ENCODE measurements at regions not wholly inside any gene's neighbourhood (a gene's known extent, or its start where the extent isn't known, plus 50 kb on each side); places are given as distances from the start of the nearest gene placed in this dataset.

- Histone ChIP-seq H3K27ac (ENCODE audit: low read depth, low read length) (no peak overlapping the region), H3K9ac (ENCODE audit: low read depth in 1 of 3, low read length in 3 of 3) (no peak overlapping the region), H3K4me1 (ENCODE audit: control insufficient read depth in 3 of 3, insufficient read depth in 3 of 3, low read length in 3 of 3) (no peaks in the 10 kb centered on the region), H3K9me3 (ENCODE audit: control insufficient read depth in 3 of 3, low read length in 3 of 3) (no peaks in the 10 kb centered on the region), H3K27me3 (ENCODE audit: control insufficient read depth in 3 of 3, insufficient read depth in 3 of 3, low read length in 3 of 3) (no peaks in the 10 kb centered on the region), H3K4me3 (ENCODE audit: low read length in 3 of 3) (no peak overlapping the region), H3K36me3 (ENCODE audit: control insufficient read depth in 3 of 3, insufficient read depth in 3 of 3, low read length in 3 of 3) (no peaks in the 10 kb centered on the region)
Observed at GRCh38 chr4:27474691-27475090, 614.0 kb downstream of the STIM2 start.

DNA sequence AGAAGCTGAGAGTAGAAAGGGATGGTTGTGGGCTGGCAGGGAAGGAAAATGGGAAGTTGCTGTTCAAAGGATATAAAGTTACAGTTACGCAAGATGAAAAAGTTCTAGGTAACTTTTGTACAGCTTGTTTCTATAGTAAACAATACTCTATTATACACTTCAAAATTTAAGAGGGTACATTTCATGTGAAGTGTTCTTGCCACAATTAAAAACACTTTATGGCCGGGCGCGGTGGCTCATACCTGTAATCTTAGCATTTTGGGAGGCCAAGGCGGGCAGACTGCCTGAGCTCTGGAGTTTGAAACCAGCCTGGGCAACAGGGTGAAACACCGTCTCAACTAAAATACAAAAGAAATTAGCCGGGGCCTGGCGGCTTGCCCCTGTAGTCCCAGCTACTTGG lies 623.6 kb downstream of the STIM2 start:
- no peaks in the 10 kb centered on the region for H3K36me3 ChIP-seq (ENCODE audit: control insufficient read depth in 3 of 3, insufficient read depth in 3 of 3, low read length in 3 of 3)
- H3K4me1 ChIP-seq (ENCODE audit: control insufficient read depth in 3 of 3, insufficient read depth in 3 of 3, low read length in 3 of 3): no peaks in the 10 kb centered on the region
- no peaks in the 10 kb centered on the region for H3K27me3 ChIP-seq (ENCODE audit: control insufficient read depth in 3 of 3, insufficient read depth in 3 of 3, low read length in 3 of 3)
- peaks cover 0 to 2% (median 0%) of the 10 kb centered on the region in 3 donors for H3K9me3 ChIP-seq (ENCODE audit: control insufficient read depth in 3 of 3, low read length in 3 of 3)
- H3K4me3 ChIP-seq (ENCODE audit: low read length in 3 of 3): no peak overlapping the region
- no peak overlapping the region for H3K9ac ChIP-seq (ENCODE audit: low read depth in 1 of 3, low read length in 3 of 3)
- H3K27ac ChIP-seq (ENCODE audit: low read depth, low read length): no peak overlapping the region

- H3K36me3 ChIP-seq (ENCODE audit: control insufficient read depth in 3 of 3, insufficient read depth in 3 of 3, low read length in 3 of 3): no peaks in the 10 kb centered on the region
- H3K4me1 ChIP-seq (ENCODE audit: control insufficient read depth in 3 of 3, insufficient read depth in 3 of 3, low read length in 3 of 3): no peaks in the 10 kb centered on the region
- H3K27me3 ChIP-seq (ENCODE audit: control insufficient read depth in 3 of 3, insufficient read depth in 3 of 3, low read length in 3 of 3): no peaks in the 10 kb centered on the region
- H3K27ac ChIP-seq (ENCODE audit: low read depth, low read length): no peak overlapping the region
- peaks cover 0 to 2% (median 0%) of the 10 kb centered on the region in 3 donors for H3K9me3 ChIP-seq (ENCODE audit: control insufficient read depth in 3 of 3, low read length in 3 of 3)
- no peak overlapping the region for H3K4me3 ChIP-seq (ENCODE audit: low read length in 3 of 3)
- no peak overlapping the region for H3K9ac ChIP-seq (ENCODE audit: low read depth in 1 of 3, low read length in 3 of 3)
Observed at GRCh38 chr4:27490315-27490714, 629.7 kb downstream of the STIM2 start.

- H3K27me3 ChIP-seq (ENCODE audit: control insufficient read depth in 3 of 3, insufficient read depth in 3 of 3, low read length in 3 of 3): no peaks in the 10 kb centered on the region
- no peak overlapping the region for H3K9ac ChIP-seq (ENCODE audit: low read depth in 1 of 3, low read length in 3 of 3)
- H3K27ac ChIP-seq (ENCODE audit: low read depth, low read length): no peak overlapping the region
- H3K4me1 ChIP-seq (ENCODE audit: control insufficient read depth in 3 of 3, insufficient read depth in 3 of 3, low read length in 3 of 3): no peaks in the 10 kb centered on the region
- H3K9me3 ChIP-seq (ENCODE audit: control insufficient read depth in 3 of 3, low read length in 3 of 3): no peaks in the 10 kb centered on the region
- no peak overlapping the region for H3K4me3 ChIP-seq (ENCODE audit: low read length in 3 of 3)
- no peaks in the 10 kb centered on the region for H3K36me3 ChIP-seq (ENCODE audit: control insufficient read depth in 3 of 3, insufficient read depth in 3 of 3, low read length in 3 of 3)
Observed at GRCh38 chr4:27490766-27491165, 630.1 kb downstream of the STIM2 start.

DNA sequence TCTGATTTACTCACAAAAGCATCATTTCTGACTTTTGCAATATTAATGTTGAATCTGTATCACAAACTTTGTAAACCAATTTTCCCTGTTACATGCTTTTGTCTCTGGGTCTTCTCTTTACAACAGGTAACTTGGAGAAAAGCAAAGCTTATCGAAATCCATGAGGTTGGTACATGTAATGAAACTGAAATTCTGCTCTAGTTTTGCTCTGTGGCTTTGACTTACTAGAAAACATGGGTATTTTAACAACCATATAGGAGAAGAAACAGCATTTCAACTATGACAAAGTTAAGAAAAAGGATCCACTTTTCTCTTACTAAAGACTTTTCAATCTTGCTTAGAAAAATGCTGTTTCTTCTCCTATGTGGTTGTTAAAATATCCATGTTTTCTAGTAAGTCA lies 645.8 kb downstream of the STIM2 start:
- no peaks in the 10 kb centered on the region for H3K4me1 ChIP-seq (ENCODE audit: control insufficient read depth in 3 of 3, insufficient read depth in 3 of 3, low read length in 3 of 3)
- no peak overlapping the region for H3K4me3 ChIP-seq (ENCODE audit: low read length in 3 of 3)
- H3K27me3 ChIP-seq (ENCODE audit: control insufficient read depth in 3 of 3, insufficient read depth in 3 of 3, low read length in 3 of 3): no peaks in the 10 kb centered on the region
- H3K9me3 ChIP-seq (ENCODE audit: control insufficient read depth in 3 of 3, low read length in 3 of 3): no peaks in the 10 kb centered on the region
- H3K36me3 ChIP-seq (ENCODE audit: control insufficient read depth in 3 of 3, insufficient read depth in 3 of 3, low read length in 3 of 3): no peaks in the 10 kb centered on the region
- no peak overlapping the region for H3K27ac ChIP-seq (ENCODE audit: low read depth, low read length)
- no peak overlapping the region for H3K9ac ChIP-seq (ENCODE audit: low read depth in 1 of 3, low read length in 3 of 3)

GRCh38 chr4:27514711-27515110 lies 654.1 kb downstream of the STIM2 start:
- H3K4me3 ChIP-seq (ENCODE audit: low read length in 3 of 3): no peak overlapping the region
- no peaks in the 10 kb centered on the region for H3K36me3 ChIP-seq (ENCODE audit: control insufficient read depth in 3 of 3, insufficient read depth in 3 of 3, low read length in 3 of 3)
- H3K4me1 ChIP-seq (ENCODE audit: control insufficient read depth in 3 of 3, insufficient read depth in 3 of 3, low read length in 3 of 3): no peaks in the 10 kb centered on the region
- H3K9ac ChIP-seq (ENCODE audit: low read depth in 1 of 3, low read length in 3 of 3): no peak overlapping the region
- H3K9me3 ChIP-seq (ENCODE audit: control insufficient read depth in 3 of 3, low read length in 3 of 3): no peaks in the 10 kb centered on the region
- no peaks in the 10 kb centered on the region for H3K27me3 ChIP-seq (ENCODE audit: control insufficient read depth in 3 of 3, insufficient read depth in 3 of 3, low read length in 3 of 3)
- H3K27ac ChIP-seq (ENCODE audit: low read depth, low read length): no peak overlapping the region

GRCh38 chr4:27515140-27515539 lies 654.5 kb downstream of the STIM2 start:
- Histone ChIP-seq H3K27me3 (ENCODE audit: control insufficient read depth in 3 of 3, insufficient read depth in 3 of 3, low read length in 3 of 3) (no peaks in the 10 kb centered on the region), H3K4me3 (ENCODE audit: low read length in 3 of 3) (no peak overlapping the region), H3K27ac (ENCODE audit: low read depth, low read length) (no peak overlapping the region), H3K36me3 (ENCODE audit: control insufficient read depth in 3 of 3, insufficient read depth in 3 of 3, low read length in 3 of 3) (no peaks in the 10 kb centered on the region), H3K9me3 (ENCODE audit: control insufficient read depth in 3 of 3, low read length in 3 of 3) (no peaks in the 10 kb centered on the region), H3K9ac (ENCODE audit: low read depth in 1 of 3, low read length in 3 of 3) (no peak overlapping the region), H3K4me1 (ENCODE audit: control insufficient read depth in 3 of 3, insufficient read depth in 3 of 3, low read length in 3 of 3) (no peaks in the 10 kb centered on the region)

DNA sequence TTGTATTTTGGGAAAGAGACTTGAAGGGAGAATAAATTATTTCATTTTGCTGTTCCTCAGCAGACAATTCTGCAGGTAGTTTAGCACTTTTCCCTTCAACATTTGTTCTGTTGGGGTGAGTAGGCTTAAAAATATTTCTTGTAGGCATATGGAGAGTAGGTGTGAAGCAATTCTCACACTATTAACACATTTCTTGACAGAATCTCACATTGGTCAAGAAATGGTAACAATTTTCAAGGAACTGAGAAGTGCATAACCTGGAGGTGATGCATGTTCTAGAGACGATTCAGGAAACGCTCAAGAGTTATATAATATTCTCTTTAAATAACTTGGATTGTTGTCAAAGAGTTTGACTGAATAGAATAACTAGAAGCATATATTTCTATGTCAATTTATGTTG lies 658.2 kb downstream of the STIM2 start:
- no peaks in the 10 kb centered on the region for H3K4me1 ChIP-seq (ENCODE audit: control insufficient read depth in 3 of 3, insufficient read depth in 3 of 3, low read length in 3 of 3)
- no peak overlapping the region for H3K4me3 ChIP-seq (ENCODE audit: low read length in 3 of 3)
- H3K9ac ChIP-seq (ENCODE audit: low read depth in 1 of 3, low read length in 3 of 3): no peak overlapping the region
- H3K27me3 ChIP-seq (ENCODE audit: control insufficient read depth in 3 of 3, insufficient read depth in 3 of 3, low read length in 3 of 3): no peaks in the 10 kb centered on the region
- no peaks in the 10 kb centered on the region for H3K36me3 ChIP-seq (ENCODE audit: control insufficient read depth in 3 of 3, insufficient read depth in 3 of 3, low read length in 3 of 3)
- no peak overlapping the region for H3K27ac ChIP-seq (ENCODE audit: low read depth, low read length)
- no peaks in the 10 kb centered on the region for H3K9me3 ChIP-seq (ENCODE audit: control insufficient read depth in 3 of 3, low read length in 3 of 3)

DNA sequence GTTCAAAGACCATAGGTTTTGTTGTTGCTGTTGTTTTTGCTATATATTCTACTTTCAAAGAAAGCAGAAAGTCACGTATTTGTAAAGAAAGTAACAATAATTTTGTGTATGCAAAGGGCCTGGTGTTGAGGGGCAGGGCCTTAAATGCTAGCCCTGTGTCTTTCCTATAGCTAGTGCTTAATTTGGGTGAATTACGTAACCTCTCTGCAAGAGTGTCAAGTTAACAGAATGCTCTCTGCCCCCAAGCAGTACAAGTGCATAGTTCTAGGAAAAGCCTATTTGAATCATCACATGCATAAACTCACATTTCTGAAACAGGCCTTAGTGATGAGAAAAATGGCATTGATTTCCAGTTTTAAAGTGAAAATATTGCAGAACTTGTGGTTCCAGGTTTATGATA lies 663.6 kb downstream of the STIM2 start:
- Histone ChIP-seq H3K9ac (ENCODE audit: low read depth in 1 of 3, low read length in 3 of 3) (no peak overlapping the region), H3K36me3 (ENCODE audit: control insufficient read depth in 3 of 3, insufficient read depth in 3 of 3, low read length in 3 of 3) (no peaks in the 10 kb centered on the region), H3K27me3 (ENCODE audit: control insufficient read depth in 3 of 3, insufficient read depth in 3 of 3, low read length in 3 of 3) (no peaks in the 10 kb centered on the region), H3K27ac (ENCODE audit: low read depth, low read length) (no peak overlapping the region), H3K4me3 (ENCODE audit: low read length in 3 of 3) (no peak overlapping the region), H3K9me3 (ENCODE audit: control insufficient read depth in 3 of 3, low read length in 3 of 3) (no peaks in the 10 kb centered on the region), H3K4me1 (ENCODE audit: control insufficient read depth in 3 of 3, insufficient read depth in 3 of 3, low read length in 3 of 3) (no peaks in the 10 kb centered on the region)

DNA sequence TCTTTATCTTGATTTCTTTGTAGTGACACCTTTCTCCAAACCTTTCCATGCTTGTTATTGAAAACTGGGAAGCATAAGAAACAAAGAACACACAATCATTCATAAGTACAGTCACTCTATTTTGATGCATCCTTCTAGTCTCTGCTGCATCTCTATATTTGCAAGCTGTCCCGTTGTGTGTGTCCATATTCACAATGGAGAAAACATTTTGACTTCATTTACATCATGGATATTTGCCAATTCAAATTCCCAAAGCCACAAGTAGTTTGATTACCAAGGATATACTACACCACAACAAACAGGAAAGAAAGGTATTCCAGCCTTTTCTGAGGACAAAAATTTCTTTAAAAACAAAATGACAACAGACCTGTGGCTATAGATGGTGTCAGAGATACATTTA lies 673.8 kb downstream of the STIM2 start:
- Histone ChIP-seq H3K9ac (ENCODE audit: low read depth in 1 of 3, low read length in 3 of 3) (no peak overlapping the region), H3K27me3 (ENCODE audit: control insufficient read depth in 3 of 3, insufficient read depth in 3 of 3, low read length in 3 of 3) (no peaks in the 10 kb centered on the region), H3K9me3 (ENCODE audit: control insufficient read depth in 3 of 3, low read length in 3 of 3) (no peaks in the 10 kb centered on the region), H3K36me3 (ENCODE audit: control insufficient read depth in 3 of 3, insufficient read depth in 3 of 3, low read length in 3 of 3) (no peaks in the 10 kb centered on the region), H3K4me1 (ENCODE audit: control insufficient read depth in 3 of 3, insufficient read depth in 3 of 3, low read length in 3 of 3) (no peaks in the 10 kb centered on the region), H3K27ac (ENCODE audit: low read depth, low read length) (no peak overlapping the region), H3K4me3 (ENCODE audit: low read length in 3 of 3) (no peak overlapping the region)
